ENCODE measurements at regions not wholly inside any gene's neighbourhood (a gene's known extent, or its start where the extent isn't known, plus 50 kb on each side); places are given as distances from the start of the nearest gene placed in this dataset.

DNA sequence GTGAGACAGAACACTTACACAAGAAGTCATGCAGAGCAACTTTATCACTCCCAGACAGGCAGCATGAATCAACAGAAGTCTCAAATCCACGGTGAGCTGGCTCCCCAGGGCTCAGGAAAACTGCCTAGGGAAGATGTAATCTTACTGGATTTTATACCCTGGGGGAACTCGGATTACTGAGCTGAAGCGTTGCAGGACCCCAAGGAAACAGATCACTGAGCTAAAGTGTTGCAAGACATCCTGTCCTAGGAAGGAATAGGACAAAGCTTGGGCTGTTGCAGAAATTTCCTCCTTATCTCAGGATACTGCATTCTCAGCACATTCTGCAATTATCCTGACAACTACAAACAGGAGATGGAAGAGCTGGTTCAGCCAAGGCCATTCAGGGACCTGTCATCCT lies 224.8 kb downstream of the TFAP2A start:
- in situ Hi-C loops (cut with MboI; ENCODE audit: low sequenced_read_pairs): no loop called here
- POLR2A ChIA-PET (ENCODE audit: unreplicated experiment): no interaction called here

More for the DNA sequence above, 224.8 kb downstream of the TFAP2A start:
- H2BK20ac ChIP-seq (ENCODE audit: low read depth, low read length): no peak overlapping the region
- no TSS peak for BruUV-seq (replicated peaks)
- dilution Hi-C loops (cut with HindIII; ENCODE audit: low sequenced_read_pairs, unreplicated experiment) (no loop called here), intact Hi-C loops (cut with micrococcal nuclease) (no loop called here)
- no peaks in the 10 kb centered on the region for H3K36me3 ChIP-seq (ENCODE audit: control insufficient read depth, insufficient read depth, low read length)
- H3K56ac ChIP-seq (ENCODE audit: extremely low read depth, insufficient read depth, low read length): no peak overlapping the region
- TF ChIP-seq FOS (IDR thresholded peaks at IDR 0.05; ENCODE audit: low read depth, low read length) (no peak), MXI1 (IDR thresholded peaks at IDR 0.05; ENCODE audit: borderline replicate concordance, low read depth, low read length) (no peak)
- no peak overlapping the region for H2AFZ ChIP-seq (replicated peaks; ENCODE audit: low read length, poor library complexity)
- H3K18ac ChIP-seq (ENCODE audit: low read depth, low read length): no peak overlapping the region
- H3K9me3 ChIP-seq (ENCODE audit: control insufficient read depth, insufficient read depth, low read length): peaks cover 9% of the 10 kb centered on the region
- no peak overlapping the region for H4K91ac ChIP-seq (ENCODE audit: insufficient read depth, low read depth, low read length)
- H3K4me1 ChIP-seq (ENCODE audit: control insufficient read depth, insufficient read depth, low read length): no peaks in the 10 kb centered on the region
- H2BK5ac ChIP-seq (ENCODE audit: low read depth, low read length, poor library complexity, severe bottlenecking): no peak overlapping the region
- H3K4me3 ChIP-seq (ENCODE audit: insufficient read depth, low read depth, low read length): no peak overlapping the region
- H3K14ac ChIP-seq (replicated peaks; ENCODE audit: low read depth, low read length): no peak overlapping the region
- H3K27ac ChIP-seq (ENCODE audit: insufficient read depth, low read length): no peak overlapping the region
- no peak overlapping the region for H2AK9ac ChIP-seq (replicated peaks; ENCODE audit: low read depth, low read length, poor library complexity)
- no peaks in the 10 kb centered on the region for H3K27me3 ChIP-seq (ENCODE audit: control insufficient read depth, insufficient read depth, low read length)
- no peak overlapping the region for H3K23ac ChIP-seq (ENCODE audit: low read depth, low read length)
- no peak overlapping the region for H2BK120ac ChIP-seq (ENCODE audit: low read depth, low read length)
- H3K9ac ChIP-seq (ENCODE audit: low read depth, low read length): no peak overlapping the region
- no peaks in the 10 kb centered on the region for H3K79me1 ChIP-seq (ENCODE audit: low read depth in 1 of 2, low read length in 2 of 2)
- CTCF ChIA-PET: no interaction called here
- WGBS, 2 experiments (ENCODE audit: extremely low coverage in 2 of 2, insufficient read length in 1 of 2): no CpG with 5 or more reads among the region's 3 CpGs
- H2AK5ac ChIP-seq (ENCODE audit: low read depth, low read length): no peak overlapping the region
- H4K20me1 ChIP-seq (ENCODE audit: insufficient read depth, low read length): no peaks in the 10 kb centered on the region
- H4K8ac ChIP-seq (ENCODE audit: low read depth in 2 of 2, low read length in 2 of 2): no peak overlapping the region
- H3K4ac ChIP-seq (ENCODE audit: low read depth, low read length): no peak overlapping the region
- DNase-seq (no peak), ATAC-seq (ENCODE audit: low read depth) (no peak)
- no peak overlapping the region for H3K4me2 ChIP-seq (ENCODE audit: low read depth, low read length)
- no peak overlapping the region for H4K5ac ChIP-seq (ENCODE audit: low read depth, low read length)
- H2BK15ac ChIP-seq (ENCODE audit: low read depth, low read length): no peak overlapping the region
- H3K9me1 ChIP-seq (ENCODE audit: insufficient read depth, low read length): no peaks in the 10 kb centered on the region
